SH-SY5Y (cell line): ENCODE measurements at regions not wholly inside any gene's neighbourhood (a gene's known extent, or its start where the extent isn't known, plus 50 kb on each side); places are given as distances from the start of the nearest gene placed in this dataset.

ENCODE experiments used
- GATA2 ChIP-seq: IDR thresholded peaks from 2 replicates; pipeline ENCODE4 v1.6.1; 2011; ENCODE audit warnings: mild to moderate bottlenecking, low read depth, low read length
- GATA3 ChIP-seq: IDR thresholded peaks from 2 replicates; pipeline ENCODE4 v1.6.1; 2011; ENCODE audit warnings: low read depth, mild to moderate bottlenecking, low read length, moderate library complexity

DNA sequence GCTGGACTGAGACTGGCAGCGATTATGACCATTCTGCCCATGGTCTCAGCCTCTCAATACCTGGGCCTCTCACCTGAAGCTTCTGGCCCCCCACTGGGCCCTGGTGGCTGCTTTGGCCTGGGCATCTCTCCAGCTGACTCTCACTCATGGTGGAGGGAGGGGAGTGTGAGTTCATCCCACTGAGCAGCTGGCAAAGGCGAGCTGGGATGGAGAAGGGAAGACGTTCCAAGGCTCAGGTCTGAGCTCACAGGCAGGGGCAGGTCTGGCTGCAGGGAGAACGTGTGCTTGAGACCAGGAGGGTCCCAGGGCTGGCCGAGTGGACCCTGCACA, 103.5 kb downstream of the TMEM121 start:
- TF ChIP-seq GATA2 (no peak), GATA3 (no peak)
